SKM-1 treated with dmso at 0.1 percent for 144 hours (cell line): ENCODE measurements at regions not wholly inside any gene's neighbourhood (a gene's known extent, or its start where the extent isn't known, plus 50 kb on each side); places are given as distances from the start of the nearest gene placed in this dataset.

Experiments used
- DNase-seq: peaks from one replicate; lab custom pipeline; 2025; ENCODE audit not compliant: unreplicated experiment; lab: John Stamatoyannopoulos, UW

DNA sequence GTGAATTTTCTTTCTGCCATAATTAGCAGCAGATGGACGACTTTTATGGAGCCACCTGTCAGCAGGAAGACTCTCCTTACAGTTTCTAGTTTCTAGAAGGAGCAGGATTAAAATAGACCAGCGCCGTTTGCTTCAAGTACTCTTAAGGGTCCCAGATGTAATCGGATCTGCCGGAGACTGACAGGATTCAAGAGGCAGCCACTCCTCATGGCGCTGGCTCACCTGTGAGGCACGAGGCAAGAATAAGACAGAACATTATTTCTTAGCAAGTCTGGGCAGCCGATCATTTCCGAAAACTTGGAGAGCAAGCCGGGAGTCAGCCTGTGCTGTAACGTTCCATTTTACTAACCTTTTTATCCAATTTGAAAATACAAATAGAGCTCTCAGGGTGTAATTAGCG is 410.4 kb upstream of the RORA start:
- no peak for DNase-seq

DNA sequence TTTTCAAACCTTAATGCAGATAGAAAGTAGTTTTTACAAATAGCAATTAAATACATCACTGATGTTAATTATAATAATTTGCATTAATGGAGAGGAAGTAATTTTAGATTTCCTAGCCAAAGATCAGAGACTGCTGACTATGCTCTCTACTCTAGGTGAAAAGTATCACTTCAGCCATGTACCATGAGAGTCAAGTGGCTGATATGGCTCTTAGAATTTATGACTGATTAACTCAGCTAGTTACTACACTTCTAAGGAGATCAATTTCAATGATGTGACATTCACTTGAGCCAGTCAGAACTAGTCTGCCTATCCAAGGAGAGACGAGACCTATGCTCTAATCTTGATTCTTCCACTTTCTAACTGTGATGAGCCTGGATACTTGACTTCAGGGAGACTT is 405.7 kb upstream of the RORA start:
- no peak for DNase-seq

DNA sequence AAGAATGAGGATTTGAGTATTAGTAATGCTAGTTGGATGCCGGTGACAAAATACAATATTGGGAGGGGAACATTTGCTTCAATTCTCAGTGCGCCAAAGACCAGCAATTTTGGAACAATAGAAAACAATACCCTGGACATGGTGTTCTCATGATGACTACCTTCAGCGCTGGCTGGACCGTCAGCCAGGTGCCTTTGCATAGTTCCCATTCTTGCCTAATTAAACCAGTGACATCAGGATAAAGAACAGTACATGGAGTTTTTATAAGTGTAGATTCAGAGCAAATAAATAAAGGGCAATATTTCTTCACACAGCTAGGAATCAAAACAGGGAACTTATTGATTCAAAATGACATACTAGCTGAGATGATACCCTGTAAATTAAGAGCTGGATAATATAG is 404.8 kb upstream of the RORA start:
- no peak for DNase-seq

DNA sequence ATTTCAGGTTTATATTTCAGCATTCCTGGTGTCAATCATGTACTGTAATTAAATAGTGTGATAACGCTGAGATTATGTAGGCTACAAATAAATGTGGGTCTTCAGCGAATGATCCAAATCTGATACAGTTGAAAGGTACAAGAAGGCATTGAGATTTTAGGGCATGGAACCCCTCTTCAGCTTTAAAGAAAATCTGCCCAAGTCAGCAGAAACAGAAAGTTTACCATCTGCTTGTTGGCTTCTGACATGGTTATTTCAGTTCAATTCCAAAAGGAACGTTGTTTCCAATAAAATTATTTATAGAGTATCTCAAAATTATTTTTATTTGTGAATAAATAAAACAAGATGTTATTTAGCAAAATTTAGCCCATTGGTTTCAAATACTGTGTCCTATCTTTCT is 400.2 kb upstream of the RORA start:
- no peak for DNase-seq

DNA sequence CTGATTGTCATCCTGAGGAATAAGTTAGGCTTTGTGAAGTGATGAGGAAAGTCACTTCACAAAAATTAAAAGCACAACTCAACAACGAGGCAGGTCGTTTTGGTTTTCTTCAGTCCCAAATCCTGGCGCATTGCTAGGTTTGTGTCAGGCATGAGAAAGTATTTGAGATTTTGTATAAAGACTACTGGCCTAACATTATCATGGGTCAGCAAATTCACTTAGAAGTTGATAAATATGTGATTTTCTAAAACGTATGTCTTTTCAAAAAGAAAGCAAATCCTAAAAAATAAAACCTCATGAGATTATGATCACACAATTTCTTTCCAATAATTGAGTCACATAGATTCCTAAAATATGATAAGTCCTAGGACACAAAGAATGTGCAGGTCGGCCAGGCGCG is 395.8 kb upstream of the RORA start:
- no peak for DNase-seq

DNA sequence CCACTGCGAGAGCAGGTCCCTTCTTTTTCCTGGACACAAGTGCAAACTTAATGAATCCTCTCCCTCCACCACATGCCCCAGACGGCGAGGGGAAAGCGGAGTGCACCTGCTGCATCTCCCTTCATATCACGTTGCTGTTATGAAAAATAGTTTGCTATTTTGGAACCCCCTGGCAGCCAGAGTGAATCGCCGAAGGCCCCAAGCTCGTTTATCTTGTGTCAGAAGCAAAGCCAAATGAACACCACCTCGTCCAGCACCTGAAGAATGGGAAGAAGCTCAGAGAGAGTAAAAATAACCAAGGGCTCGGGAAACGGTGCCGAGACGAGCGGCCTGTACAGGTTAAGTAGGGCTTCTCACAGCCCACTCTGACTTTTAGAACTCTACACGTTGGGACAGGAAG is 394.6 kb upstream of the RORA start:
- DNase-seq, result no peak

DNA sequence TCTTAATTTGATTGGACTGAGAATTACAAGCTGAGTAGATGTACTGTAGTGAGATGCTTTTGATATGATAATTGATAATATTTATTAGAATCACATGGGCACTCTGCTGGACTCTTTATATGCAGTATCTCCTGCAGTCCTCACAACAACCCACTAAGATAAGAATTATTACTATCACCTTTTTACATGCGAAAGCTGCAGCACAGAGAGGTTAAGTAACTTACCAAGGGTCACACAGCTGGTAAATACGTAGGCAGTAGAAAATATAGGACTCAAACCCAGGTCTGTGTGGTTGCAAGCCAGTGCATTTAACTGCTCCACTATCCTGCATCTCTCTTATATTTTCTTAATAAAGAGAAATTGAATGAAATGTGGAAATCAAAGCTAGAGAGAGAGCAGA is 392.8 kb upstream of the RORA start:
- no peak for DNase-seq

DNA sequence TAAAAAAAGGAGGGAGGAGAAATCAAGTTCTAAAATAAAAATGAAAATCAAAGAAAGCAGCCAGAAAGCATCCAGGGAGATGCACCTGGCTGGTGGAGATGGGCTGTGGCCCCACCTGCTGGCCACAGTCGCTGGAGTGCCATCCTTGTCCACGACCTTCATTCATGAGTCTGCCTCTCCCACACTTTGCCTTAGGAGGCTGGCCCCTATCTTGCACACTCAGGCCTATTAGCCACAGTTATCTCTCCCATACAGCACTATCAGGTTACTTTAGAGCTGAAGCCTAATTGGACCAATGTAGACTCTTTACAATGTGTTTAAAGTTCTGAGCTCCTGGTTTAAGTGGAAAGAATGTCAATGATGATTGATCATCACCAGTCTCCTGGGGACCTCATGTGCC is 392.0 kb upstream of the RORA start:
- DNase-seq, result no peak

DNA sequence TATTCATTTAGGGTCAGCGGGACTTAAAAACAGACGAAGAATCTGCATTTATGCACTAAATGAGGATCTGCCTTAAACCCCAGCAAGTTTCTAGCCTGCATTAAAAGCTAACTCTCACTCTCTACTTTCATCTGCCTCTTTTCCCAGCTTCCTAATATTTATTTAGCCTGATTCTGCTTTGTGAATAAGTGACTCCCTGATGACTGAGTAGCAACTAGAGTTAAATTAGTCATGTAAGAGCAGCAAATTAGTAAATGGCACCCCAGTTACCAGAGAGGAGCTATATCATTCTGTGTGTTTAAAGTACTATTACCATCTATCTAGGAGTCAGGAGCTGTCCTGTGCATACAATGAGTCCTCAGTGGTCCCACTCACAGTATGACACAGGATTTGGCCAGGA is 391.0 kb upstream of the RORA start:
- DNase-seq, result no peak

DNA sequence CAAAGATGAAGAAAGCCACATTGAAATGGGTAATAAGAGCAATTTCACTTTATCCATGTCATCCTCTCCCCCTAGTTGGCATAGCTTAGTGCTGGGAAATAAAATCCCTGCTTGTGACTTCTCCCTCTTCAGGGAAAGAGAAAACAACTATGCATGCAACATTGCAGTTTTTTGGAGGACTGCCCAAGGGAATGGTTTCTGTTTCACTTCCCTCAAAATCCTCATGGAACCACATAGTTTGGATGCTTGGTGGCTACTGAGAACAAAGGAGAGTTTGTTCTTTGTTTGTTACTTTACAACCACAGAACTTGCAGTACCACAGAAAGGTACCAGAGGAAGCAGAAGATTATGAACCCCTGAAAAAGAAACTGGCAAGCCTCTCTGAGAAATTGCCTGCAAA is 384.6 kb upstream of the RORA start:
- no peak for DNase-seq

DNA sequence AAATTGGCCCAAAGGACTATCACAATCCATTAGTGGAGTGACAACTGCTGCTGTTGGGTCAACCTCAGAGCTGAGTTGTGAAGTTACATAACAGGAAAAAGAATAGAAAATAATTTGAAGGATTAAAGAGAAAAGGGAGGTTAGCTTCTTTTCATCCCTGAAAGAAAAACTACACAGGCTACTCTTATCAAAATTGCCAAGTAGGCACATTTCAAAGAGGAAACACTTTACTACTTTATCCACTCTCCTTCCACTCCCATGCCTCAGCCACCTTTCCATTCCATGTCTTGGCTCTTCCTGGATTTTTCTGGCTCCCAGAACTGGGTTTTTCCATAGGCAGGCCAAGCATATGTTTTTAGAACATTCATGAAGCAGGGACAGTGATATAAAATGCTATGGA is 384.0 kb upstream of the RORA start:
- no peak for DNase-seq

DNA sequence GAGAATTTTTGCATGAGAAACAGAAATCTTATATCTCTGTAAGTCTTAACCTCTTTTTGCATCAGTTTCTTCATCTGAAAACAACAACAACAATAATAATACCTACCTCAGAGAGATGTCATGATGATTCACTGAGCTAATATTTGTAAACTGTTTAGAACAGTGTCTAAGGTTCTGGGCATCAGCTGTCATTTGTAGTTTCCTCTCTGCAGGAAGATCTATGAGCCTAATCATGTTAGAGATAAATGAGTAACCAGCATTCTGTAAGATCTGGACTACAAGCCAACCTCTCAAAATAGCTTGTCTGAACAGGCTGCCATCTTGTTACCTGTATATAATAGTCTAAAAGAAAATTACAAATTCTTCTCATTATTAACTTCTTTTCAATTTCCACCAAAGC is 383.0 kb upstream of the RORA start:
- DNase-seq, result no peak

DNA sequence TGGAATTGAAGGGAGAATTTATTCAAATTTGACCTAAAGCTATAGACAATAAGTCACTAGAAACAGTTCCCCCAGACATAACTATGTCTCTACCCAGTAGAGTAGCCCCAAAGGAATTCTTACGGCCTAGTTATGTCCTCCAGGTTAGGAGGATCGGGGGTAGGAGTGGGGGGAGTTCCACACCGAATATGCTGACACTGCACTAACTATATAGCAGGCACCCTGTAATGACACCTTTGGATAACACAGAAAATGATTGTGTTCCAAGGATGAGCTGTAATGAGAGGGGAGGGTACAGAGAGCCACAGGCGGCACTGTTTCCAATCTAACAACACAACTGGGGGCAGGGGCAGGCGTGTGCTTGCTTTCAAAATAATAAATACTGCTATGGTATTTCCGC is 376.2 kb upstream of the RORA start:
- no peak for DNase-seq

DNA sequence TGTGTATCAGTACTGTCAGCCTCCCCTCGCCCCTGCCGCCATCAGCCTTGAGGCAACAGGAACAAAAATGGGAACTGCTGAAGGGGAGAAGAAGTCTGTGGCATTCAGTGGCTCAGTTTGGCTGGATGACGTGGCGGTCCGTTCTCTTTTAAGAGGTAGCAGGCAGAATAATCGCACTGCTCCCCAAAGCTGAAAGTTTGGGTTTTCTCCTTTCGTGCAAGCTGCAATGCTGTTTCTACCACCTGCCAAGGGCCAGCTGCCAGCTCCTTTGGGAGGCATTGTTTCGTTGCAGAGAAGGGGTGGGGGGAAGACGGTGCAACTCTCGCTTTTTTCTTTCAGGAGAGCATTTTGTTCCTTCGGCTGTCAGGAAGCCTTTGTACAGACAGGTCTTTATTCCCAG is 369.6 kb upstream of the RORA start:
- no peak for DNase-seq

DNA sequence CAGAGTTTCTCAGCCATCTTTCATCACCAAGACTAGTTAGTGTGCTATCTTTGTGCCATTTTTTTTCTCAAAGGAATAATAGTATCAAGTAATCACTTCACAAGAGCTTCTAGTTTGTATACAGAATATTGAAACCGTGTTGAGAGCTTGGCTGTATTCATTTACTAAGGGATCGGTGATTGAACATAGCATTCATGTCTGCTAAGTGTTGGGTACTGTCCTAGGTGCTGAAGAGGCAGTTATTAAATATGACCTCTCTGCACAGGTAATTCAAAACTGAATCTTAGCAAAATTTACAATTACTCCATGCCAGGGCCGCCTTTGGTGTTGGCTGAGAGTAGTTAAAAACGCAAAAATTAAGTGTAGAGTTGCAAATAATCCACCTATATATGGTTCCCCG is 355.3 kb upstream of the RORA start:
- DNase-seq, result no peak

DNA sequence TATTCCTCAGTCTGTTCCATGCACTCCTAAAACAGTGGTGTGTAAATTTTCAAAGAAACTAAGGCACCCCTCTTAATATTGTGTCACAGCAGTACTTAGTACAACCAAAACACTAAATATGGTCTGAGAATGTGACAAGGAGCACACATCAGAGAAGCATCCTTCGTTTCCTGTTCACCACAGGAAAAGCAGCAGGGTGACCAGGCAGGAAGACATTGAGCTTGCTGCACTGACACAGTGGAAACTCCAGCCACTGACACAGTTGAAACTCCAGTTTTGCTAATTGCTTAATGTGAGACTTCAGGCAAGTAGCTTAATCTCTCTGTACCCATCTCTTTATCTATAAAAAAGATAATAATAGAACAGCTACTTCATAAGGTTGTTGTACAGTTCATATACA is 353.0 kb upstream of the RORA start:
- DNase-seq, result no peak

DNA sequence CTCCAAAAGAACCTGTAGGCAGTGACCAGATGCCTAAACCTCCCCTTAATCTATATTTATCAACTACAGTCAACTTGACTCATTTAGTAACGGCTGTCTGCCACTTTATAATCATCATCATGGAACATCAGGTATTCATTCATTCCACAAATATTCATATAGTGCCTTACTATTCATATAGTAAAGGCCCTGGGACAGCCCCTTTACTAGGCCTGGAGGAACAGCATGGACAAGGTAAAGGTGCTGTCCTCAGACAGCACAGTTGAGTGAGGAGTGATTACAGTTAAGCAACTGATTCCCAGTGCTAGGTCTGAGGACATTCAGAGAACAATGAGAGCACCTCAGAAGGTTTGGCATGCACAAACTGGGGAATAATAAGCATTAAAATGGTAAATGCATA is 346.5 kb upstream of the RORA start:
- DNase-seq, result no peak

DNA sequence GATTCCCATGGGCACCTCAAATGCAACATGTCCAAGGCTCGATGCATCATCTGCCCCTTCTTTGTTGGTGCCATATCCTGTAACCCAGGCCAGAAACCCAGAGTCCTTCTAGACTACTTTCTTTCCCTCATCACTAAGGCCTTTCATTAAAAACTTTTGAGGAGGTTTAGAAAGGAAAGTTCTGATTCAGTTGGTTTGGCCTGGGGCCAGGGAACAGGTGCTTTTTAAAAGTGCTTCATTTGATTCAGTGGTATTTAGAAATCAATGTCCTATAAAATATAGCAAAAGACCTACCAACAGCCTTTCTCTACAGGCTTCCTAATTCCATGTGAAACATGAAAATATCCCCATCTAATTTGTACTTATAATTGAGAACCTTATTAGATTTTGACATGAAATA is 341.9 kb upstream of the RORA start:
- no peak for DNase-seq

DNA sequence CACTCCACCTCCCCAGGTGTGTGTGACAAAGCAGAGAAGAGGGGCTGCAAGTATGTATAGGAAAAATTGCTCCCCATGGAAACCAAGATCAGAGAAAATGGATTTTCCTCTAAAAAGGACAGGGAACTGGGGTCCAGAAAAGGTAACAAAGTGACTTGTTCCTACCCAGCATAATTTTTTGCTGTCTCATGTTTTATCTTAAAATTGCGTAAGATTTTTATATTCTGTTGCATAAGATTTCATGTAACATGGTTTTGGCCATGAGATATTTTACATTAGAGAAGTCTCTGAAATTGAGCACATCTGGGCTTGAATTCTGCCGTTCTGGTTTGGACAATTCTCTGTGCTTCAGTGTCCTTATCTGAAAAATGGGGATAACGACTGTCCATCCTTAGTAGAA is 335.7 kb upstream of the RORA start:
- no peak for DNase-seq

DNA sequence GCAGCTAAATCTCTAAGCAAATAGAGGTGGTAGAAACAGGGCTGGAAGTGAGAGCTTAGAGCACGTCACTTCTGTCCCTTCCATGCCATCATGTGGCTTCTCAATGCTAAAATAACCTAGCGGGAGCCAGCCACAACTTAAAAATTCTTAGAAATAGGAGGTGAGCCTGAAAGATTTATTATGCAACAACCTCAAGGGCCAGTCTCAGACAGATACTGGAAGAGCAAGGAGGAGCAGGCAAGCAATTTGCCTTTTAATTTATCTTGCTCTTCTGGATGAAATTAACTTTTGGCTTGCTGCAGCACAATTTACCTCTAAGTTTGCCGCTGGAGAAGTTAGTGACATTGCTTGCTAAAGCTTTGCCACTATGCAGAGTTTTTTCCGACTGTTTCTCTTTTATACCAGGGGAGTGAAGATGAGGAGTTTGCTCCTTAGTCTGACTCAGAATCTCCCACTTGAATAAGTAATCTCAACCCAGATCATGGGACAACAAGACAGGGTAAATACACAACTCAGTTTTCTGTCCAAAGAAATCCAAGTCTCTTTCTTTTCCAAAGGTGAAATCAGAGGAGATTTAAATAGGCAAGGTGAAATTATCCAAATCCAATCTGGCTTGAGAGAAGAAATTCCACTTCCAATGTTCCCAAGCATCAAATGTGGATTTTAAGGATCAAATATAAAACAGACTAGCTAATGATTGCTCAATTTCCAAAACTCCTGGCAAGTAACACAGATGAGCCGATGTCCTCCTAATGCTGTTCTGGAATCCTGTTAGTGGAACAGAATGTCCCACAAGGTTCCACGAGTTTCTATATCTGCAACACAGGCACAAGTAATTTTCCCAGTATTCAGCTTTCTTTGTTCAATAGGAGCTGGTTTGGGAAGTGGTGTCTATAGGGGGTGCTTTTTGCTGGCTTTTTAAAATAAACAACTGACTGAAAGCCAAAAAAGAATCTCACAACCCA is 329.4 kb upstream of the RORA start:
- no peak for DNase-seq

DNA sequence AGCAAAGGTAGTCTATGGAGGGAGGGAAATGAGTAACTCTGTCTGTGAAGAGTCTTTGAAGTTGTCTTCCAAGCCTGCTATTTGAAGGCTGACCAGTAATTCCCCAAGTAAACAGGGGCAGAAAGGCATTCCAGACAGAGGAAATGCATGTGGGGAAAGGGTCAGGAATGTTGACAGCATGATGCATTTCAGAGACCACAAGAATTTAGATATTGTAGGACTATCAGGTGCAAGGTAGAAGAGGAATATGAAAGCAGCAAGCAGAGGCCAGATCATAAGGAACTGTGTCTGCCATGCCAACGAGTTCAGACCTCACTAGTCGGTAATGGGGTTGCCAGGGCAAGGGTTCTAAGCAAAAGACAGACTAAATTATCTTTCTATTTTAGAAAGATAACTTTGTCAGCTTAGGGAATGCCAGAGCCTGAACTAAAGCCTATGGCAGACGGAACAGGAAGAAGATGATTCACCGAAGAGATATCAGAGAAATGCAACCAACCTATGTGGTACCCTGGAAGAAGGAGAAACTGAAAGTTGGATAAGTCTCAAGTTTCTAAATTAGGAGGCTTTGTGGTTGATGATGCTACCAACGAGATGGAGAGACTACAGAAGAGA is 327.0 kb upstream of the RORA start:
- DNase-seq, result no peak

DNA sequence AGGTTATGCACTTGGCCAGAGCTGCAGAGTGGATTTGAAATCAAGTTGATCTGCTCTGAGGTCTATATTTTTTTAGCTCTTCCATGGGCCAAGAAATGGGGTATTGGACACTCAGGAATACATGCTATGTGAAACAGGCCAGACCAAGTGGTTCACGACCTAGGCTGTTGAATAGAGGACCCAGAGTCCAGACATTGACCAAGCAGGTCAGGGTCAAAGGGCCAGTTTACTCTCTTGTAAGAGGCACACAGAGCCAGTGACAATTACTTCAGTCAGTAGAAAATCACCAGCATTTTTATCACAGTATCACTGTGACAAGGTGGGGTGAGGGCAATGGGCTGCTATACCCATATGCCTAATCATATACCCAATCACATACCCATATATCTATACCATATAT is 320.6 kb upstream of the RORA start:
- no peak for DNase-seq

DNA sequence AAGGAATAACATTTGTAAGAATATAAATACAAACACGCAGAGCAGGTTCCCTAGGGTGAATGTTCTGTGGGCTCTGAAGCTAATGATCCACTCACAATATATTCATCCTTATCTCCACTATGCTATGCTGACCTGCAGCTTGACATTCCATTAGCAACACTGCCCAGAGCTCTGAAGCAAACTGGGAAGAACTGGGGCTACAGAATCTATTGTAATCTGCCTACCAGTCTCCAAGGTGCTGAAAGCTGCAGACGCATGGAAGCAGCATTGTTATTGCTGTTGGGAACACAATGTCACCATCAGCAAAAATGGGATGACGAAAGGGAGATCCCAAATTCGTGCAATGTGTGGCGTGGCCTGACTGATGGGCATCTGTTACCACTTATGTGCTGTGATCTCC is 316.7 kb upstream of the RORA start:
- no peak for DNase-seq
